WTC11 (cell line): ENCODE measurements at regions not wholly inside any gene's neighbourhood (a gene's known extent, or its start where the extent isn't known, plus 50 kb on each side); places are given as distances from the start of the nearest gene placed in this dataset.

Experiments
- ATAC-seq: fragments of 200-7000 bp; cut with Tn5 transposase; 2 replicates; pipeline ENCODE4 v1.10.0; 2021; ENCODE audit warnings: mild to moderate bottlenecking, moderate library complexity
- CTCF ChIA-PET: fragments of 300-600 bp; sonication (Branson Sonifier 250); formaldehyde crosslinking; loops from one replicate; lab custom pipeline; 2021; ENCODE audit warnings: antibody characterized with exemption; lab: Charles Lee
- POLR2A ChIA-PET: fragments of 350-600 bp; sonication (Branson Sonifier 250); formaldehyde crosslinking; loops from one replicate; lab custom pipeline; 2021; ENCODE audit warnings: antibody characterized with exemption; lab: Charles Lee
- DNase-seq: peaks from one replicate; pipeline ENCODE4 v3.0.0; 2021; ENCODE audit warnings: low spot score
- H3K27ac Mint-ChIP-seq: 2 replicates; pipeline ENCODE4 v1.8.0; 2021; ENCODE audit warnings: mixed read lengths
- H3K27me3 Mint-ChIP-seq: 2 replicates; pipeline ENCODE4 v1.8.0; 2021; ENCODE audit warnings: low read depth, mild to moderate bottlenecking, moderate library complexity, mixed read lengths
- H3K36me3 Mint-ChIP-seq: 2 replicates; pipeline ENCODE4 v1.8.0; 2021; ENCODE audit warnings: mixed read lengths
- H3K4me1 Mint-ChIP-seq: 2 replicates; pipeline ENCODE4 v1.8.0; 2022; ENCODE audit warnings: mixed read lengths
- H3K4me3 Mint-ChIP-seq: 2 replicates; pipeline ENCODE4 v1.8.0; 2021; ENCODE audit warnings: mild to moderate bottlenecking, moderate library complexity, mixed read lengths
- H3K9me3 Mint-ChIP-seq: 2 replicates; pipeline ENCODE4 v1.8.0; 2021; ENCODE audit warnings: mixed read lengths
- GABPB1 ChIP-seq: sonication (generic); formaldehyde crosslinking; IDR thresholded peaks from 2 replicates; pipeline ENCODE4 v1.8.1; 2023; ENCODE audit warnings: mild to moderate bottlenecking, missing genetic modification reagents
- JUN ChIP-seq: sonication (generic); formaldehyde crosslinking; IDR thresholded peaks from 2 replicates; pipeline ENCODE4 v1.8.0; 2023; ENCODE audit warnings: mild to moderate bottlenecking, missing genetic modification reagents
- NR1H2 ChIP-seq: sonication (generic); formaldehyde crosslinking; IDR thresholded peaks from 2 replicates; pipeline ENCODE4 v1.9.0; 2021; ENCODE audit warnings: mild to moderate bottlenecking, moderate library complexity, missing genetic modification reagents
- NR3C1 ChIP-seq: sonication (generic); formaldehyde crosslinking; conservative IDR thresholded peaks from 2 replicates; pipeline ENCODE4 v1.8.1; 2023; ENCODE audit warnings: low read depth, mild to moderate bottlenecking, missing genetic modification reagents
- TEAD4 ChIP-seq: sonication (generic); formaldehyde crosslinking; IDR thresholded peaks from 2 replicates; pipeline ENCODE4 v1.8.0; 2022; ENCODE audit warnings: mild to moderate bottlenecking, missing genetic modification reagents
- ZNF219 ChIP-seq: sonication (generic); formaldehyde crosslinking; IDR thresholded peaks from 2 replicates; pipeline ENCODE4 v1.8.0; 2023; ENCODE audit warnings: missing genetic modification reagents, mild to moderate bottlenecking, borderline replicate concordance
- TF ChIP-seq, protein P1 (sequence below): sonication (generic); formaldehyde crosslinking; IDR thresholded peaks from 2 replicates; pipeline ENCODE4 v1.8.0; 2023; ENCODE audit warnings: missing genetic modification reagents, mild to moderate bottlenecking, borderline replicate concordance
- TF ChIP-seq, protein P2 (sequence below): fragments of 250-450 bp; sonication (Bioruptor Pico); IDR thresholded peaks from 2 replicates; pipeline ENCODE4 v2.1.2; 2022; ENCODE audit warnings: mild to moderate bottlenecking, moderate library complexity
- TF ChIP-seq, protein P3 (sequence below): fragments of 250-450 bp; sonication (Bioruptor Pico); IDR thresholded peaks from 2 replicates; pipeline ENCODE4 v1.9.0; 2021; ENCODE audit warnings: mild to moderate bottlenecking
- TF ChIP-seq, protein P4 (sequence below): sonication (generic); formaldehyde crosslinking; IDR thresholded peaks from 2 replicates; pipeline ENCODE4 v1.8.0; 2023; ENCODE audit warnings: missing genetic modification reagents

DNA sequence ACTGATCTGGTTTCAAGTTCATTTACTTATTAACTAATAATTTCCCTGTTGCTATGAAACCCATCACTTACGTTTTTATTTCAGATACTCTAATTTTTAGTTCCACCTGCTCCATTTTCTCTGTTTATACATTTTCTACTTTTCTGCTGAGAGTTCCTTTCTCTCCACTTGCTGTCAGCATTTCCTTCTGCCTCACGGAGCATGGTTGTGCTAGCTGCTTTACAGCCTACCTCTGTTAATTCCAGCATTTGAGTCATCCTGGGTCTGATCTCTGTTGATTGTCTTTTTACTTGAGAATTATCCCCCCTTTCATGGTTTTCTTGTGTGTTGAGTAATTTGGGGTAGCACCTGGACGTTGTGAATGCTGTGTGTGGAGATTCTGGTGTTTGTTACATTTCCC lies 373.2 kb upstream of the C1orf174 start (continued):
- TF ChIP-seq, protein P1, sequence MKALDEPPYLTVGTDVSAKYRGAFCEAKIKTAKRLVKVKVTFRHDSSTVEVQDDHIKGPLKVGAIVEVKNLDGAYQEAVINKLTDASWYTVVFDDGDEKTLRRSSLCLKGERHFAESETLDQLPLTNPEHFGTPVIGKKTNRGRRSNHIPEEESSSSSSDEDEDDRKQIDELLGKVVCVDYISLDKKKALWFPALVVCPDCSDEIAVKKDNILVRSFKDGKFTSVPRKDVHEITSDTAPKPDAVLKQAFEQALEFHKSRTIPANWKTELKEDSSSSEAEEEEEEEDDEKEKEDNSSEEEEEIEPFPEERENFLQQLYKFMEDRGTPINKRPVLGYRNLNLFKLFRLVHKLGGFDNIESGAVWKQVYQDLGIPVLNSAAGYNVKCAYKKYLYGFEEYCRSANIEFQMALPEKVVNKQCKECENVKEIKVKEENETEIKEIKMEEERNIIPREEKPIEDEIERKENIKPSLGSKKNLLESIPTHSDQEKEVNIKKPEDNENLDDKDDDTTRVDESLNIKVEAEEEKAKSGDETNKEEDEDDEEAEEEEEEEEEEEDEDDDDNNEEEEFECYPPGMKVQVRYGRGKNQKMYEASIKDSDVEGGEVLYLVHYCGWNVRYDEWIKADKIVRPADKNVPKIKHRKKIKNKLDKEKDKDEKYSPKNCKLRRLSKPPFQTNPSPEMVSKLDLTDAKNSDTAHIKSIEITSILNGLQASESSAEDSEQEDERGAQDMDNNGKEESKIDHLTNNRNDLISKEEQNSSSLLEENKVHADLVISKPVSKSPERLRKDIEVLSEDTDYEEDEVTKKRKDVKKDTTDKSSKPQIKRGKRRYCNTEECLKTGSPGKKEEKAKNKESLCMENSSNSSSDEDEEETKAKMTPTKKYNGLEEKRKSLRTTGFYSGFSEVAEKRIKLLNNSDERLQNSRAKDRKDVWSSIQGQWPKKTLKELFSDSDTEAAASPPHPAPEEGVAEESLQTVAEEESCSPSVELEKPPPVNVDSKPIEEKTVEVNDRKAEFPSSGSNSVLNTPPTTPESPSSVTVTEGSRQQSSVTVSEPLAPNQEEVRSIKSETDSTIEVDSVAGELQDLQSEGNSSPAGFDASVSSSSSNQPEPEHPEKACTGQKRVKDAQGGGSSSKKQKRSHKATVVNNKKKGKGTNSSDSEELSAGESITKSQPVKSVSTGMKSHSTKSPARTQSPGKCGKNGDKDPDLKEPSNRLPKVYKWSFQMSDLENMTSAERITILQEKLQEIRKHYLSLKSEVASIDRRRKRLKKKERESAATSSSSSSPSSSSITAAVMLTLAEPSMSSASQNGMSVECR, result no peak
- TF ChIP-seq, protein P2, sequence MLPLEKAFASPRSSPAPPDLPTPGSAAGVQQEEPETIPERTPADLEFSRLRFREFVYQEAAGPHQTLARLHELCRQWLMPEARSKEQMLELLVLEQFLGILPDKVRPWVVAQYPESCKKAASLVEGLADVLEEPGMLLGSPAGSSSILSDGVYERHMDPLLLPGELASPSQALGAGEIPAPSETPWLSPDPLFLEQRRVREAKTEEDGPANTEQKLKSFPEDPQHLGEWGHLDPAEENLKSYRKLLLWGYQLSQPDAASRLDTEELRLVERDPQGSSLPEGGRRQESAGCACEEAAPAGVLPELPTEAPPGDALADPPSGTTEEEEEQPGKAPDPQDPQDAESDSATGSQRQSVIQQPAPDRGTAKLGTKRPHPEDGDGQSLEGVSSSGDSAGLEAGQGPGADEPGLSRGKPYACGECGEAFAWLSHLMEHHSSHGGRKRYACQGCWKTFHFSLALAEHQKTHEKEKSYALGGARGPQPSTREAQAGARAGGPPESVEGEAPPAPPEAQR, result no peak
- TF ChIP-seq, protein P3, sequence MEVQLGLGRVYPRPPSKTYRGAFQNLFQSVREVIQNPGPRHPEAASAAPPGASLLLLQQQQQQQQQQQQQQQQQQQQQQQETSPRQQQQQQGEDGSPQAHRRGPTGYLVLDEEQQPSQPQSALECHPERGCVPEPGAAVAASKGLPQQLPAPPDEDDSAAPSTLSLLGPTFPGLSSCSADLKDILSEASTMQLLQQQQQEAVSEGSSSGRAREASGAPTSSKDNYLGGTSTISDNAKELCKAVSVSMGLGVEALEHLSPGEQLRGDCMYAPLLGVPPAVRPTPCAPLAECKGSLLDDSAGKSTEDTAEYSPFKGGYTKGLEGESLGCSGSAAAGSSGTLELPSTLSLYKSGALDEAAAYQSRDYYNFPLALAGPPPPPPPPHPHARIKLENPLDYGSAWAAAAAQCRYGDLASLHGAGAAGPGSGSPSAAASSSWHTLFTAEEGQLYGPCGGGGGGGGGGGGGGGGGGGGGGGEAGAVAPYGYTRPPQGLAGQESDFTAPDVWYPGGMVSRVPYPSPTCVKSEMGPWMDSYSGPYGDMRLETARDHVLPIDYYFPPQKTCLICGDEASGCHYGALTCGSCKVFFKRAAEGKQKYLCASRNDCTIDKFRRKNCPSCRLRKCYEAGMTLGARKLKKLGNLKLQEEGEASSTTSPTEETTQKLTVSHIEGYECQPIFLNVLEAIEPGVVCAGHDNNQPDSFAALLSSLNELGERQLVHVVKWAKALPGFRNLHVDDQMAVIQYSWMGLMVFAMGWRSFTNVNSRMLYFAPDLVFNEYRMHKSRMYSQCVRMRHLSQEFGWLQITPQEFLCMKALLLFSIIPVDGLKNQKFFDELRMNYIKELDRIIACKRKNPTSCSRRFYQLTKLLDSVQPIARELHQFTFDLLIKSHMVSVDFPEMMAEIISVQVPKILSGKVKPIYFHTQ (CRISPR knock-in tag), result no peak
- no peak for TF ChIP-seq NR3C1 (CRISPR knock-in tag)
- TF ChIP-seq ZNF219 (CRISPR knock-in tag), result no peak
- TF ChIP-seq, protein P4, sequence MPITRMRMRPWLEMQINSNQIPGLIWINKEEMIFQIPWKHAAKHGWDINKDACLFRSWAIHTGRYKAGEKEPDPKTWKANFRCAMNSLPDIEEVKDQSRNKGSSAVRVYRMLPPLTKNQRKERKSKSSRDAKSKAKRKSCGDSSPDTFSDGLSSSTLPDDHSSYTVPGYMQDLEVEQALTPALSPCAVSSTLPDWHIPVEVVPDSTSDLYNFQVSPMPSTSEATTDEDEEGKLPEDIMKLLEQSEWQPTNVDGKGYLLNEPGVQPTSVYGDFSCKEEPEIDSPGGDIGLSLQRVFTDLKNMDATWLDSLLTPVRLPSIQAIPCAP (CRISPR knock-in tag), result no peak

DNA sequence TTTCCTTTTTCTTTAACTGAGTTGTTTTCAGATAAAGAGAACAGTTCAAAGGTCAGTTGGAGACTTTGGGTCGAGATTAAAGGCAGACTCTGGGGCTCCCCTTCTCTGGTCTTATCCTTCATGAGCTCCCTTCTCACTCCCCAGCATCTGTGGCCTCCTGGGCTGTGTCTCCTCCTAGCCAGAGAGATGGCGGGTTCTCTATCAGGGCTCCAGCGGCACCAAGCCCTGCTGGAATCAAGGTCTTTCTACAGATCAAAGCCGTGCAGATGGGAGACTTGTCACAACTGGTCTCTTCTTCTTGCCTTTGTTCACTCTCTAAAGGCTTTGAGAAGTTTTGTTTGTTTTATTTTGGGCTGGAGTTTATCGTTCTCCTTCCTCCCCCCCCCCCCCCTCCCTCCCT lies 373.7 kb upstream of the C1orf174 start:
- Mint-ChIP-seq H3K4me3 (no peak overlapping the region), H3K27ac (no peak overlapping the region), H3K9me3 (peaks cover 80% of the 10 kb centered on the region), H3K27me3 (peaks cover 14% of the 10 kb centered on the region), H3K4me1 (no peaks in the 10 kb centered on the region), H3K36me3 (peaks cover 80% of the 10 kb centered on the region)
- POLR2A ChIA-PET, result no interaction called here
- ATAC-seq (no peak), DNase-seq (no peak)
- no peak for TF ChIP-seq TEAD4 (CRISPR knock-in tag)
- TF ChIP-seq GABPB1 (CRISPR knock-in tag), result no peak
- TF ChIP-seq NR1H2 (CRISPR knock-in tag), result no peak
- TF ChIP-seq, protein P2, result no peak
- CTCF ChIA-PET, result no interaction called here

DNA sequence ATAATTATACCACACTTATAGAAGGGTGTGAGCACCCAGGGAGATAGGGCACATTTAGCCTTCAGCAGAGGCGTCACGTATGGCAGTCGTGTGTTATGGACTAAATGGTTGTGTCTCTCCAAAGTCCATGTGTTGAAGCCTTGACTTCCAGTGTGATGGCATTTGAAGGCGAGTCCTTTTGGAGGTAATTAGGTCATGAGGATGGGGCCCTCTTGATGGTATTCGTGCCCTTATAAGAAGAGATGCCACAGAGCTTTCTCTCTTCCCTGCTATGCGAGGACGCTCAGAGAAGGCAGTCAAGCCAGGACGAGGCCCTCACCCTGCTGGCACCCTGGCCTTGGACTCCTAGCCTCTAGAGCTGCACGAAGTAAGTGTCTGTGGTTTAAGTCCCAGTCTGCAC lies 375.0 kb upstream of the C1orf174 start:
- H3K9me3 Mint-ChIP-seq, result peaks cover 85% of the 10 kb centered on the region
- H3K27me3 Mint-ChIP-seq, result peaks cover 14% of the 10 kb centered on the region
- ChIA-PET POLR2A (no interaction called here), CTCF (no interaction called here)
- ATAC-seq (no peak), DNase-seq (no peak)
- H3K36me3 Mint-ChIP-seq, result peaks cover 78% of the 10 kb centered on the region
- H3K27ac Mint-ChIP-seq, result no peak overlapping the region
- H3K4me3 Mint-ChIP-seq, result no peak overlapping the region
- TF ChIP-seq JUN (CRISPR knock-in tag), result no peak
- H3K4me1 Mint-ChIP-seq, result no peaks in the 10 kb centered on the region
